ENCODE measurements at regions not wholly inside any gene's neighbourhood (a gene's known extent, or its start where the extent isn't known, plus 50 kb on each side); places are given as distances from the start of the nearest gene placed in this dataset.

GRCh38 chr2:120840795-120841487 lies 105.3 kb downstream of the GLI2 start:
- no peak for TF ChIP-seq TEAD1 (CRISPR knock-in tag; IDR thresholded peaks at IDR 0.05)
- no peak for TF ChIP-seq FOXK1 (CRISPR knock-in tag; IDR thresholded peaks at IDR 0.05)
- TF ChIP-seq CTCF (IDR thresholded peaks at IDR 0.05): no peak
- TF ChIP-seq IRF1 (CRISPR knock-in tag; IDR thresholded peaks at IDR 0.05): no peak
- TF ChIP-seq PRRX2 (CRISPR knock-in tag; IDR thresholded peaks at IDR 0.05): no peak
- no peak for TF ChIP-seq ATF2 (CRISPR knock-in tag; IDR thresholded peaks at IDR 0.05; ENCODE audit: borderline replicate concordance, low read depth)
- no peak for TF ChIP-seq ATF1 (CRISPR knock-in tag; IDR thresholded peaks at IDR 0.05)
- no peak for TF ChIP-seq MAX (CRISPR knock-in tag; IDR thresholded peaks at IDR 0.05)
- TF ChIP-seq HMGXB4 (CRISPR knock-in tag; IDR thresholded peaks at IDR 0.05): no peak
- no peak for TF ChIP-seq NR2C2 (CRISPR knock-in tag; IDR thresholded peaks at IDR 0.05)
- TF ChIP-seq CREB1 (CRISPR knock-in tag; IDR thresholded peaks at IDR 0.05): no peak
- TF ChIP-seq ATF3 (CRISPR knock-in tag; conservative IDR thresholded peaks at IDR 0.05): no peak
